ENCODE measurements at regions not wholly inside any gene's neighbourhood (a gene's known extent, or its start where the extent isn't known, plus 50 kb on each side); places are given as distances from the start of the nearest gene placed in this dataset.
A peak's percentile ranks its signal among the peaks of the same experiment; 100 is the strongest.

- DNase-seq (ENCODE audit: low read depth): no peak
These were observed 164.3 kb upstream of the MLN start for GRCh38 chr6:33967966-33968724.

- DNase-seq (ENCODE audit: low read depth): no peak
These were observed 163.5 kb upstream of the MLN start for GRCh38 chr6:33967265-33967767.

GRCh38 chr6:33966536-33966935 is 162.7 kb upstream of the MLN start:
- DNase-seq (ENCODE audit: low read depth): no peak

GRCh38 chr6:33965766-33966165 is 162.0 kb upstream of the MLN start:
- no peak for DNase-seq (ENCODE audit: low read depth)

- no peak for DNase-seq (ENCODE audit: low read depth)
These were observed 160.6 kb upstream of the MLN start for GRCh38 chr6:33964387-33964786.

GRCh38 chr6:33963136-33963750 is 159.4 kb upstream of the MLN start:
- DNase-seq (ENCODE audit: low read depth): no peak

GRCh38 chr6:33962246-33963027 is 158.6 kb upstream of the MLN start:
- peak; percentile 16 for DNase-seq (ENCODE audit: low read depth)

- no peak for DNase-seq (ENCODE audit: low read depth)
These were observed 157.9 kb upstream of the MLN start for GRCh38 chr6:33961691-33962090.

GRCh38 chr6:33960345-33961313 is 156.8 kb upstream of the MLN start:
- DNase-seq (ENCODE audit: low read depth): no peak

- DNase-seq (ENCODE audit: low read depth): no peak
These were observed 156.0 kb upstream of the MLN start for GRCh38 chr6:33959661-33960344.

GRCh38 chr6:33959329-33959651 is 155.5 kb upstream of the MLN start:
- no peak for DNase-seq (ENCODE audit: low read depth)

- no peak for DNase-seq (ENCODE audit: low read depth)
These were observed 154.9 kb upstream of the MLN start for GRCh38 chr6:33958526-33959328.

GRCh38 chr6:33957892-33958525 is 154.2 kb upstream of the MLN start:
- DNase-seq (ENCODE audit: low read depth): no peak

- DNase-seq (ENCODE audit: low read depth): no peak
These were observed 153.5 kb upstream of the MLN start for GRCh38 chr6:33957131-33957891.

- no peak for DNase-seq (ENCODE audit: low read depth)
These were observed 152.4 kb upstream of the MLN start for GRCh38 chr6:33956206-33956605.

GRCh38 chr6:33955566-33955965 is 151.8 kb upstream of the MLN start:
- DNase-seq (ENCODE audit: low read depth): no peak

- DNase-seq (ENCODE audit: low read depth): no peak
These were observed 150.7 kb upstream of the MLN start for GRCh38 chr6:33954453-33954852.

GRCh38 chr6:33953171-33953570 is 149.4 kb upstream of the MLN start:
- DNase-seq (ENCODE audit: low read depth): no peak
